Epidermal melanocyte (primary cell): ENCODE measurements at regions not wholly inside any gene's neighbourhood (a gene's known extent, or its start where the extent isn't known, plus 50 kb on each side); places are given as distances from the start of the nearest gene placed in this dataset.
"Not testable (repeated sequence)": the region's sequence is repeated elsewhere in the genome, so short reads cannot be mapped to it uniquely, and the experiment has no call there.

Experiments
- DNase-seq: peaks from one replicate; pipeline ENCODE4 v3.0.0; 2011; ENCODE audit warnings: low spot score; ENCODE audit not compliant: insufficient read length

- DNase-seq: no peak
Measured at GRCh38 chr11:38043060-38043459, 1445.0 kb upstream of the RAG2 start.

- DNase-seq: no peak
Measured at GRCh38 chr11:38038777-38039176, 1440.7 kb upstream of the RAG2 start.

GRCh38 chr11:38019072-38019775, 1421.2 kb upstream of the RAG2 start:
- no peak for DNase-seq

GRCh38 chr11:38014405-38014804, 1416.4 kb upstream of the RAG2 start:
- no peak for DNase-seq

- no peak for DNase-seq
Measured at GRCh38 chr11:38013157-38013556, 1415.1 kb upstream of the RAG2 start.

DNA sequence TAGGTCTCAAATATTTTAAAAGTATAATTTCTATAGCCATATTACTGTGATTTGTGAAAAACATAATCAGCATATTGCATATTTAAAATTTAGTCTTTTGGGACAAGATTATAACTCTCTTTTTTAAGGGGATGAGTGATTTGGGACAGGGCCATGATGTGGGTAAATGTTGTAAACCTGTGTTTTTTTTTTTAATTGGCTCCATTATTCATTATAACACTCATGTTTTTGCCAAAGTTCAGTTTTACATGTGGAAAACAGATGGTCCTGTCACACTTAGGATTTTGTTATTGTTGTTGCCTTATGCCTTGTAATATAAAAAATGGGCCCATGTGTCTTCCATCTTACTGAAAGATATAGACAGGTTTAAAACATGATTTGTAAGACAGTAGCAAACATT, 1413.5 kb upstream of the RAG2 start:
- DNase-seq: no peak

DNA sequence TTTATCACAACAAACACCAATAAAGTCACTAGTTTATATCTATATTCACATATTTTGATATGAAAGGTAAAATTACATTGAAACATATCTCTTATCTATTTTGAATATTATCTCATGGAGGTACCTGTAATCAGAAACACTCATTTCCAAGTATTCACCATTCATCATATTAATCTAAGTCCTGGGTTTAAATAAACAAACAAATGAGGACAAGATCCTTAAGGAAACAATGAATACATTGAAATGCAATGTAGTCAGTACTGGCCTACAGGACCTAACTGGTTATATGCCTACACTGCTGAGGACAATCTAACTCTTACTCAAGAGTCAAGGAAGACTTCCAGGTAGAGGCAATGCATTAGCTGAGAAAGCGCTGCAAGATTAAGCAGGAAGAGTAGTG, 1411.9 kb upstream of the RAG2 start:
- no peak for DNase-seq

DNA sequence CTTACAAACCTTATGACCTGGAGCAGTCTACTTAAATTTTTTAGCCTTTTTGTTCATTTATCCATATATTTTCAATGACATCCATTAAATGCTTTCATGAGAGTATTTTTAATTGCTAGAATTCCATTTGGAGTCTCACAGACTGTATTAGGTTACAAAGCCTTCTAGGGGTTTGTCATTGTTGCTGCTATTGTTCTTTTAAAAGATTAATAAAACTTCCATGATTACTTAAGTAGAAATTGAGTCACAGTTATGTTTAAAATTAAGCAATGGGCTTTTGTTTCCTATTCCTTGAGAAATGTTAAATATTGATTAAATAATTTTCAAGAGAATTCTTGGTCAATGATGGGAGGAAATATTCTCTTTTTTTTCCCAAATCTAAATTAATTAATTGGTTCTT, 1408.4 kb upstream of the RAG2 start:
- DNase-seq: no peak

DNA sequence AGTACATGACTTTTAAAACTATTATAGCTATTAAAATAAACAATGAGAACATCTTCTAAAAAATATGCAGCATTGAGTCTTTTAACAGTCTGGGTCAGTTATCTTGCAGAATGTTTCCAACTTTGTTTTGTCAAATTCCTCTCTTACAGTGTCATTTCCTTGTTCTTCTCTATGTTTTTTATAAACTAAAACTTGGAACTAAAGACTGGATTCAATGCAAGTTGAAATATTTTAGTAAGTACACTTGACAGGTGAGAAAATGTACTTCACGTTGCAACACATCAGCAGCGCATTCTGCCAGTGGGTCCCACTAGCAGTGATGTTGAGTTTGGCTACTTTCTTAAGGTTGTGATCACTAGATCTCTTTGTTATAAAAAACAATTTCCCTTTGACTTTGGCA, 1407.6 kb upstream of the RAG2 start:
- DNase-seq: no peak

GRCh38 chr11:37999171-37999570, 1401.1 kb upstream of the RAG2 start:
- DNase-seq: no peak

- DNase-seq: no peak
Measured at GRCh38 chr11:37995886-37996285, 1397.8 kb upstream of the RAG2 start.

DNA sequence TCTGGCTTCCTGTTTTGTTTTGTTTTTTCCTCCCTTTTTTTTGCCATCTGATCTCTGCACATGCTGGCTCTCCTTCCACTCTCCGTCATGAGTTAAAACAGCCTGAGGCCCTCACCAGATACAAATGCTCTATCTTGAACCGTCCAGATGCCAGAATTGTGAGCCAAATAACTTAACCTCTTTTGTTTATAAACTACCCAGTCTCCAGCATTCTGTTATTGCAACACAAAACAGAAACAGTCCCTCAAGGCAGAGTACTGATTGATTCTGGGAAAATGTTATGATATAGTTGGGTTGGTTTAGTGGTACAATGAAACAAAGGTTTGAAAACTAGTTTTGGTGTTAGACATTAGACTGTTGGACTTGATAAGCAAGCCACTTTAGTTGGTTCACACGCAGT, 1390.0 kb upstream of the RAG2 start:
- DNase-seq: peak; percentile 14

DNA sequence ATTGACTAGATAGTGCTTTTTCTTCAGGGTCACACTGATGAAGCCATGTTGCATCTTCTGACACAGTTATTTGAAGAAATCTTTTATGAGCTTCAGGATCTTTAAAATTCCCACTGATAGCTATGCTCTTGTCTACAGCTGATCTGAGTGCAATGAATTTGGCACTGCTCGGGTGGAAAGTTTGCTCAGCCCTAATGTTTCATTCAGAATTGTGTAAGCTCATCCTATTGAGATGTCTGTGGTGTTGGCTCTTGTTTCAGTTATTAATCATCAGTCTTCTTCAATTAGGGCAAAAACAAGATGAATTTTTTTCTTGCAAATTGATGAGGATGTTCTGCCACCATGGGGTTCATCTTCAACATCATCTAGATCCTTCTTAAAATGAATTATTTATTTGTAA, 1387.0 kb upstream of the RAG2 start:
- DNase-seq: no peak

- DNase-seq: no peak
Measured at GRCh38 chr11:37978647-37979046, 1380.6 kb upstream of the RAG2 start.

DNA sequence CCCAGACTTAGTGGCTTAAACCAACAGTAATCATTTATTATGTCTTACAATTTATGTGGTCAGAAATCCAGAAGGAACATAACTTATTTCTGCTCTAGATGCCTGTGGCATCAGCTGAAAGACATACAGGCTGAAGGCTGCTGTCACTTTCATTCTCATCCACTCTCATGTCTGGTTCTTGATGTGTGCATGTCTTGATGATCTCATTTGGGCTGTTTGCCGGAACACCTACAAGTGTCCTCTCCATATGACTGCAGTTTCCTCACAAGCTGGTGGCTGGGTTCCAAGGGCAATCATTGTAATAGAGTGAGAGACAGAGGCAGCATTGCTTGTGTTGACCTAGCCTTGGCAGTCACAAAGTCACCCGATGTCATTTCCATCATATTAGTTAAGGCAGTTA, 1375.9 kb upstream of the RAG2 start:
- no peak for DNase-seq

GRCh38 chr11:37972691-37973090, 1374.7 kb upstream of the RAG2 start:
- DNase-seq: no peak

DNA sequence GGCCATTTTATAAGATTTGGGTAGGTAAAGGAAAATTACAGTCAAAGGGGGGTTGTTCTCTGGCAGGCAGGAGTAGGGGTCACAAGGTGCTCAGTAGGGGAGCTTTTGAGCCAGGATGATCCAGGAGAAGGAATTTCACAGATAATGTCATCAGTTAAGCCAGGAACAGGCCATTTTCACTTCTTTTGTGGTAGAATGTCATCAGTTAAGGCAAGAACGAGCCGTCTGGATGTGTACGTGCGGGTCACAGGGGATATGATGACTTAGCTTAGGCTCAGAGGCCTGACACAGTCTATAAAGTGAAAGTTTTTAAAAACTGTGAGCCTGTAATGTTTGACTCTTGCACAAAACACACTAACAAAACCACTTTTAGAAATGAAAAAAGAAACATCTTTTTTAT, 1371.3 kb upstream of the RAG2 start:
- DNase-seq: not testable (repeated sequence)

DNA sequence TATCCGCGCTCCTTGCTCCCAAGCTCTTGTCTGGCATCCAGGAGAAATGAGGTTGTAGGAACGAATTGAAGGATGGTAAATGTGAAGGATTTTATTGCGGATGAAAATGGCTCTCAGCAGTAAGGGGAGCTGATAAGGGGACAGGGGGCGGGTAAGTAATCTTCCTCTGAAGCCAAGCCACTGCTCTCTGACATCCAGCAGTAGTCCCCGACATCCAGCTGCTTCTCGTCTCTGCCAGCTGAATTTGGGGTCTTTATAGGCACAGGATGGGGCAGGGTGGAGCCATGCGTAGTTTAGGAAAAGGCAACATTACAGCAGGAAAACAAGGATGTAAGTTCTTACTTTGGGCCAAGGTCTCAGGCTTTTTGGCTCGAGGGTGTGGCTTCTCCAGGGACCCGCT, 1370.1 kb upstream of the RAG2 start:
- DNase-seq: no peak

DNA sequence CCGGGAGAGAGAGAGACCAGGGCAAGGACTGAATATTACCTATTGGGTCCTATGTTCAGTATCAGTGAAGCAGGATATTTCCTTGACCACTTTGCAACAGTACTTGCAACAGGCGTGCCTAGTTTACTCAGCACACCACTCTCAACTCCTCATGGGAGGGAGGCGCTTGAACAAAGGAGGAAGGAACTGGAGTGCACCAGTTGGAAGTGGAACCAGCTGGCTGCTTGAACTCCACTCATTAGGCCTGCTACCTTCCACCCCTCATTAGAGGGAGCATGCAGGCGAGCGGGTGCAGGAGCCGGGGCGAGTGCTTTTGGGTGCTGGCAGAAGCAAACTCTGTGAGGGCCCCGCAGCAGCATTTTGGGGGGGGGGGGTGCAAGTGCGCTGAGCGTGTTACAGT, 1369.6 kb upstream of the RAG2 start:
- DNase-seq: no peak

DNA sequence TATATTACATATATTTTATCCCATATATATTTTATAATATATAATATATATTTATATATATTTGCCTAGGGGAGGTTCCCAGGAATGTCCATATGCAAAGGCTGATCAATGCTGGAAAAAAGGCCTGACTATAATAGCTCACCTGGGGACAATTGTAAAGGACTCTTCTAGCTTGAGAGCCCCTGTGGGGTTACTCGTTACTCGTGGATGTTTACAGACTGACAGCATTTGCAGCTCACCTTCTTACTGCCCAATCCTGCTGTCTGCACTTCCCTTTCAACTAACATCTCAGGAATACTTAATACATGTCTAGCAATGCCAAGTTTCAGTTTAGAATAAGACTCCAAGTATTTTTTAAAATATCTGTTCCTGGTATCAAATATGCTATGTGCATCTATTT, 1365.4 kb upstream of the RAG2 start:
- no peak for DNase-seq

- DNase-seq: no peak
Measured at GRCh38 chr11:37957717-37958116, 1359.7 kb upstream of the RAG2 start.

DNA sequence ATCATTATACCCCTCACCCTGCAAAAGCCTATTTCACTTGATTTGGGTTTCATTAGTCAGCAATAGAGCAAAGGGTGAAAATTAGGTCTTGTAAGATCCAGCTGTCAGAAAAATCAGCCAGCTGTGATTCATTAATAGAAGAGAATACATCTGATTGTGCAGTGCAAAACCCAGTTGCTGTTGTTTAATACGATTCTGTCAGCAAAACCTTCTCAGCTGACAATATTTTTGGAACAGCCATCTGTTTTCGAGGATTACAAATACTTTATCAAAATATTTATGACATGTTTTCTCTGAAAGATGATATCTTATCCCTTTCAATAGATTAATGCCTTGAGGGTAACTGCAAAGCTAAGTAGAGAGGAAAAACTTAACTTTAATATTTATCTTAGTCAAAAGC, 1354.0 kb upstream of the RAG2 start:
- no peak for DNase-seq

DNA sequence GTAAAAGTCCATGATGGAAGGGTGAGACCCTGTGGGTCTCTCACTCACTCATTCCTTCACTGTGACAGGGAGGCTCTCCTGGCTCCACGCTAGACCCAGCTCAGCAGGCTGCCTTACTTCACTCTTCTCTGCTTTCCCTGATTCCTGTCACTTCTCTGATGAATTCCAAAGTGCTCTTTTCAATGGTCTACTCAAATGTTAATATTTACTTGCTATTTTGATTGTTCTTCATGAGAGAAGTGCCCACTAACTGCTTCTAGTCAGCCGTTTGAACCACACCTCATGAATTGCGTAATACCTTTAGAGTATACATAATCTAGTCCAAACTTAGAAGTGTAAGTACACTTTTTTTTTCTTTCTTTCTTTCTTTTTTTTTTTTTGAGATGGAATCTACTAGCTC, 1350.2 kb upstream of the RAG2 start:
- no peak for DNase-seq

- DNase-seq: no peak
Measured at GRCh38 chr11:37947821-37948220, 1349.8 kb upstream of the RAG2 start.
